HG03558 (cell line): ENCODE measurements at regions not wholly inside any gene's neighbourhood (a gene's known extent, or its start where the extent isn't known, plus 50 kb on each side); places are given as distances from the start of the nearest gene placed in this dataset.
"Not testable (repeated sequence)": the region's sequence is repeated elsewhere in the genome, so short reads cannot be mapped to it uniquely, and the experiment has no call there.

Experiments used
- ATAC-seq: cut with Tn5 transposase; IDR thresholded peaks from one replicate; pipeline ENCODE4 v1.9.1; 2021; ENCODE audit warnings: moderate number of reproducible peaks; ENCODE audit not compliant: unreplicated experiment; ENCODE audit errors: extremely low read depth

- ATAC-seq = no peak
Observed at GRCh38 chr3:82224661-82225060, 463.2 kb upstream of the GBE1 start.

- no peak for ATAC-seq
Observed at GRCh38 chr3:82222401-82222800, 461.0 kb upstream of the GBE1 start.

- ATAC-seq = no peak
Observed at GRCh38 chr3:82217571-82217970, 456.1 kb upstream of the GBE1 start.

- no peak for ATAC-seq
Observed at GRCh38 chr3:82208002-82208710, 446.7 kb upstream of the GBE1 start.

GRCh38 chr3:82202269-82202668 is 440.8 kb upstream of the GBE1 start:
- ATAC-seq = no peak

GRCh38 chr3:82201316-82201715 is 439.9 kb upstream of the GBE1 start:
- ATAC-seq = no peak

GRCh38 chr3:82198009-82198408 is 436.6 kb upstream of the GBE1 start:
- ATAC-seq = no peak

GRCh38 chr3:82196645-82197044 is 435.2 kb upstream of the GBE1 start:
- no peak for ATAC-seq

GRCh38 chr3:82194870-82195269 is 433.4 kb upstream of the GBE1 start:
- no peak for ATAC-seq

GRCh38 chr3:82186017-82186416 is 424.6 kb upstream of the GBE1 start:
- no peak for ATAC-seq

- ATAC-seq = no peak
Observed at GRCh38 chr3:82179291-82179690, 417.8 kb upstream of the GBE1 start.

- ATAC-seq = no peak
Observed at GRCh38 chr3:82178291-82178690, 416.8 kb upstream of the GBE1 start.

- ATAC-seq = no peak
Observed at GRCh38 chr3:82177774-82178173, 416.3 kb upstream of the GBE1 start.

GRCh38 chr3:82165266-82165665 is 403.8 kb upstream of the GBE1 start:
- ATAC-seq = no peak

GRCh38 chr3:82163907-82164520 is 402.6 kb upstream of the GBE1 start:
- ATAC-seq = no peak

GRCh38 chr3:82157952-82158351 is 396.5 kb upstream of the GBE1 start:
- ATAC-seq = no peak

- not testable (repeated sequence) for ATAC-seq
Observed at GRCh38 chr3:82153892-82154291, 392.4 kb upstream of the GBE1 start.

GRCh38 chr3:82145742-82146141 is 384.3 kb upstream of the GBE1 start:
- ATAC-seq = no peak

- ATAC-seq = no peak
Observed at GRCh38 chr3:82144811-82145210, 383.4 kb upstream of the GBE1 start.

- ATAC-seq = no peak
Observed at GRCh38 chr3:82143661-82144412, 382.4 kb upstream of the GBE1 start.

GRCh38 chr3:82141592-82141991 is 380.1 kb upstream of the GBE1 start:
- ATAC-seq = no peak
